IMR-90 (cell line): ENCODE measurements at regions not wholly inside any gene's neighbourhood (a gene's known extent, or its start where the extent isn't known, plus 50 kb on each side); places are given as distances from the start of the nearest gene placed in this dataset.

Experiments used
- ATAC-seq: fragments of 200-7000 bp; cut with Tn5 transposase; 2 replicates; pipeline ENCODE4 v1.9.1; 2020; ENCODE audit warnings: low read depth, mild to moderate bottlenecking, moderate library complexity
- BruUV-seq: library from RNA; stranded (reverse); fragments of 400-500 nt; replicated peaks from 2 replicates; lab custom pipeline; 2021; lab: Mats Ljungman, UMichigan
- CTCF ChIA-PET: fragments of 300-600 bp; formaldehyde crosslinking; extraction: SDS; loops from one replicate; lab custom pipeline; 2021; ENCODE audit warnings: antibody characterized with exemption; lab: Yijun Ruan, JAX
- POLR2A ChIA-PET: fragments of 300-600 bp; sonication (Branson Sonifier 250); formaldehyde crosslinking; loops from one replicate; lab custom pipeline; 2022; ENCODE audit warnings: antibody characterized with exemption; ENCODE audit not compliant: unreplicated experiment; lab: Charles Lee
- DNase-seq: peaks from one replicate; pipeline ENCODE4 v3.0.0; 2013
- H2AFZ ChIP-seq: replicated peaks from 2 replicates; pipeline ENCODE3; 2013; ENCODE audit warnings: low read length, mild to moderate bottlenecking; ENCODE audit not compliant: poor library complexity
- H2AK5ac ChIP-seq: 2 replicates; pipeline ENCODE4 v1.6.1; 2013; ENCODE audit warnings: low read depth, low read length, inconsistent platforms
- H2AK9ac ChIP-seq: replicated peaks from 2 replicates; pipeline ENCODE3; 2013; ENCODE audit warnings: mild to moderate bottlenecking, low read depth, low read length, moderate library complexity; ENCODE audit not compliant: poor library complexity
- H2BK120ac ChIP-seq: 2 replicates; pipeline ENCODE4 v1.6.1; 2013; ENCODE audit warnings: low read depth, low read length, inconsistent platforms
- H2BK15ac ChIP-seq: 3 replicates; pipeline ENCODE4 v1.6.1; 2013; ENCODE audit warnings: low read depth, low read length, inconsistent platforms
- H2BK20ac ChIP-seq: 2 replicates; pipeline ENCODE4 v1.6.1; 2013; ENCODE audit warnings: low read depth, mild to moderate bottlenecking, inconsistent platforms, low read length, moderate library complexity
- H2BK5ac ChIP-seq: 2 replicates; pipeline ENCODE4 v1.6.1; 2013; ENCODE audit warnings: mild to moderate bottlenecking, low read depth, low read length, inconsistent platforms; ENCODE audit not compliant: poor library complexity, severe bottlenecking
- H3K14ac ChIP-seq: replicated peaks from 2 replicates; pipeline ENCODE4 v1.6.1; 2013; ENCODE audit warnings: low read depth, low read length, inconsistent platforms
- H3K18ac ChIP-seq: 2 replicates; pipeline ENCODE4 v1.6.1; 2013; ENCODE audit warnings: low read depth, low read length, control low read depth
- H3K23ac ChIP-seq: 2 replicates; pipeline ENCODE4 v1.6.1; 2013; ENCODE audit warnings: low read depth, low read length, inconsistent platforms
- H3K27ac ChIP-seq: 2 replicates; pipeline ENCODE4 v1.5.1; 2013; ENCODE audit warnings: mild to moderate bottlenecking, control low read depth, low read length; ENCODE audit not compliant: insufficient read depth
- H3K27me3 ChIP-seq: 2 replicates; pipeline ENCODE4 v1.6.1; 2013; ENCODE audit warnings: low read length; ENCODE audit not compliant: control insufficient read depth, insufficient read depth
- H3K36me3 ChIP-seq: 2 replicates; pipeline ENCODE4 v1.6.1; 2013; ENCODE audit warnings: low read length, mixed read lengths; ENCODE audit not compliant: control insufficient read depth, insufficient read depth
- H3K4ac ChIP-seq: 2 replicates; pipeline ENCODE4 v1.6.1; 2013; ENCODE audit warnings: low read depth, low read length, inconsistent platforms
- H3K4me1 ChIP-seq: 2 replicates; pipeline ENCODE4 v1.6.1; 2013; ENCODE audit warnings: low read length, mixed read lengths; ENCODE audit not compliant: control insufficient read depth, insufficient read depth
- H3K4me2 ChIP-seq: 2 replicates; pipeline ENCODE4 v1.6.1; 2013; ENCODE audit warnings: low read depth, mild to moderate bottlenecking, control low read depth, low read length, moderate library complexity
- H3K4me3 ChIP-seq: 2 replicates; pipeline ENCODE4 v1.5.1; 2013; ENCODE audit warnings: low read depth, mild to moderate bottlenecking, control low read depth, low read length, moderate library complexity; ENCODE audit not compliant: insufficient read depth
- H3K56ac ChIP-seq: 2 replicates; pipeline ENCODE4 v1.6.1; 2013; ENCODE audit warnings: low read length, inconsistent platforms; ENCODE audit not compliant: insufficient read depth; ENCODE audit errors: extremely low read depth
- H3K79me1 ChIP-seq, 2 experiments: 2 replicates each; pipeline ENCODE4 v1.6.1; 2013; ENCODE audit warnings: low read length in 2 of 2, inconsistent platforms in 1 of 2, low read depth in 1 of 2
- H3K9ac ChIP-seq: 2 replicates; pipeline ENCODE4 v1.6.1; 2013; ENCODE audit warnings: low read depth, low read length, control low read depth
- H3K9me1 ChIP-seq: 2 replicates; pipeline ENCODE4 v1.6.1; 2013; ENCODE audit warnings: low read length, inconsistent platforms; ENCODE audit not compliant: insufficient read depth
- H3K9me3 ChIP-seq: 2 replicates; pipeline ENCODE4 v1.6.1; 2013; ENCODE audit warnings: low read length; ENCODE audit not compliant: control insufficient read depth, insufficient read depth
- H4K20me1 ChIP-seq: 2 replicates; pipeline ENCODE4 v1.6.1; 2013; ENCODE audit warnings: low read length, inconsistent platforms; ENCODE audit not compliant: insufficient read depth
- H4K5ac ChIP-seq: 2 replicates; pipeline ENCODE4 v1.6.1; 2013; ENCODE audit warnings: mild to moderate bottlenecking, low read depth, low read length, control low read depth
- H4K8ac ChIP-seq, 2 experiments: 2 replicates each; pipeline ENCODE4 v1.6.1; 2013; ENCODE audit warnings: low read depth in 2 of 2, low read length in 2 of 2, control low read depth in 1 of 2, inconsistent platforms in 1 of 2
- H4K91ac ChIP-seq: 2 replicates; pipeline ENCODE4 v1.6.1; 2013; ENCODE audit warnings: low read depth, low read length, inconsistent platforms; ENCODE audit not compliant: insufficient read depth
- BHLHE40 ChIP-seq: fragments of 150-350 bp; IDR thresholded peaks from 2 replicates; pipeline ENCODE4 v1.6.1; 2016; ENCODE audit warnings: mild to moderate bottlenecking, low read depth, low read length
- CEBPB ChIP-seq: IDR thresholded peaks from 2 replicates; pipeline ENCODE4 v1.6.1; 2012; ENCODE audit warnings: low read depth, low read length, improper control_type of control experiment
- CHD1 ChIP-seq: IDR thresholded peaks from 2 replicates; pipeline ENCODE4 v1.6.1; 2012; ENCODE audit warnings: low read depth, low read length, improper control_type of control experiment
- CTCF ChIP-seq: conservative IDR thresholded peaks from 2 replicates; pipeline ENCODE4 v1.5.1; 2012; ENCODE audit warnings: mild to moderate bottlenecking, low read depth, low read length, improper control_type of control experiment
- ELK1 ChIP-seq: fragments of 150-350 bp; IDR thresholded peaks from 2 replicates; pipeline ENCODE4 v1.6.1; 2016; ENCODE audit warnings: low read depth, mild to moderate bottlenecking, low read length, moderate library complexity, borderline replicate concordance
- FOS ChIP-seq: fragments of 150-350 bp; IDR thresholded peaks from 2 replicates; pipeline ENCODE4 v1.6.1; 2016; ENCODE audit warnings: low read depth, low read length
- MAFK ChIP-seq: IDR thresholded peaks from 2 replicates; pipeline ENCODE4 v1.6.1; 2012; ENCODE audit warnings: low read depth, low read length, improper control_type of control experiment
- MAZ ChIP-seq: IDR thresholded peaks from 2 replicates; pipeline ENCODE4 v1.6.1; 2012; ENCODE audit warnings: low read depth, mild to moderate bottlenecking, low read length, improper control_type of control experiment, moderate library complexity, borderline replicate concordance
- MXI1 ChIP-seq: IDR thresholded peaks from 2 replicates; pipeline ENCODE4 v1.6.1; 2012; ENCODE audit warnings: low read depth, mild to moderate bottlenecking, low read length, moderate library complexity, borderline replicate concordance
- NFE2L2 ChIP-seq: fragments of 150-350 bp; IDR thresholded peaks from 2 replicates; pipeline ENCODE4 v1.6.1; 2016; ENCODE audit warnings: low read depth, mild to moderate bottlenecking, low read length
- POLR2A ChIP-seq: IDR thresholded peaks from 2 replicates; pipeline ENCODE4 v1.6.1; 2012; ENCODE audit warnings: mild to moderate bottlenecking, low read depth, low read length
- RAD21 ChIP-seq: IDR thresholded peaks from 2 replicates; pipeline ENCODE4 v1.6.1; 2012; ENCODE audit warnings: low read length, improper control_type of control experiment
- RCOR1 ChIP-seq: IDR thresholded peaks from 2 replicates; pipeline ENCODE4 v1.6.1; 2012; ENCODE audit warnings: mild to moderate bottlenecking, low read length, improper control_type of control experiment; ENCODE audit not compliant: insufficient replicate concordance
- RFX5 ChIP-seq: IDR thresholded peaks from 2 replicates; pipeline ENCODE4 v1.8.0; 2012; ENCODE audit warnings: low read depth, mild to moderate bottlenecking, low read length, moderate library complexity
- SMC3 ChIP-seq: fragments of 150-350 bp; IDR thresholded peaks from 2 replicates; pipeline ENCODE4 v1.6.1; 2016; ENCODE audit warnings: low read depth, mild to moderate bottlenecking, antibody characterized with exemption, low read length, moderate library complexity
- USF2 ChIP-seq: fragments of 150-350 bp; IDR thresholded peaks from 2 replicates; pipeline ENCODE4 v1.6.1; 2017; ENCODE audit warnings: mild to moderate bottlenecking, antibody characterized with exemption, low read length, low read depth
- WGBS, 2 experiments: methylation state at CpG; one replicate each; pipeline versions ENCODE4 v1.1.5 to v1.1.7; 2013; ENCODE audit warnings: missing lambda C conversion rate in 2 of 2; ENCODE audit not compliant: insufficient read length in 1 of 2; ENCODE audit errors: extremely low coverage in 2 of 2; 5-methylcytosine and 5-hydroxymethylcytosine counted together
- dilution Hi-C: fragments of 300-500 bp; cut with HindIII; formaldehyde crosslinking; loops from one replicate; pipeline ENCODE4 v1.14.3; 2018; ENCODE audit warnings: low sequenced_read_pairs; ENCODE audit not compliant: unreplicated experiment
- in situ Hi-C: fragments of 300-500 bp; cut with MboI; formaldehyde crosslinking; loops from 3 replicates; pipeline ENCODE4 v1.14.3; 2019; ENCODE audit warnings: low sequenced_read_pairs, inconsistent platforms, mixed read lengths
- intact Hi-C: fragments of 100-400 bp; cut with micrococcal nuclease; formaldehyde crosslinking; loops from 2 replicates; pipeline ENCODE4 v1.10.0; 2022

GRCh38 chrX:43357741-43358140, 298.4 kb upstream of the MAOA start:
- no peak overlapping the region for H3K27ac ChIP-seq
- no peaks in the 10 kb centered on the region for H3K79me1 ChIP-seq
- H2BK120ac ChIP-seq = no peak overlapping the region
- H4K5ac ChIP-seq = no peak overlapping the region
- H3K4ac ChIP-seq = no peak overlapping the region
- ATAC-seq (no peak), DNase-seq (no peak)
- H4K91ac ChIP-seq = no peak overlapping the region
- H3K4me3 ChIP-seq = no peak overlapping the region
- no peak overlapping the region for H2BK20ac ChIP-seq
- H2BK5ac ChIP-seq = no peak overlapping the region
- H3K4me2 ChIP-seq = no peak overlapping the region
- intact Hi-C loops = loop anchor here (10.0 kb wide), 1 partner anchor 197 kb away; no protein-coding TSS in a partner anchor
- CTCF ChIA-PET = no interaction called here
- H2AK9ac ChIP-seq = no peak overlapping the region
- no peaks in the 10 kb centered on the region for H3K4me1 ChIP-seq
- peaks cover 2% of the 10 kb centered on the region; the same call in 1 of the 2 replicates for H3K27me3 ChIP-seq
- dilution Hi-C loops = no loop called here
- BruUV-seq = no TSS peak
- no peak overlapping the region for H2BK15ac ChIP-seq
- no peak overlapping the region for H3K23ac ChIP-seq
- H4K8ac ChIP-seq = no peak overlapping the region
- H3K56ac ChIP-seq = no peak overlapping the region
- POLR2A ChIA-PET = no interaction called here
- H3K14ac ChIP-seq = no peak overlapping the region
- no peak overlapping the region for H3K9ac ChIP-seq
- H2AFZ ChIP-seq = no peak overlapping the region
- H3K9me3 ChIP-seq = no peaks in the 10 kb centered on the region
- H3K18ac ChIP-seq = no peak overlapping the region
- no peaks in the 10 kb centered on the region for H4K20me1 ChIP-seq
- WGBS, 2 experiments = no CpG with 5 or more reads among the region's 1 CpG
- no peaks in the 10 kb centered on the region for H3K36me3 ChIP-seq
- in situ Hi-C loops = no loop called here
- H3K9me1 ChIP-seq = no peaks in the 10 kb centered on the region
- TF ChIP-seq RAD21 (no peak), MAFK (no peak), MXI1 (no peak), RFX5 (no peak), NFE2L2 (no peak), RCOR1 (no peak), POLR2A (no peak), BHLHE40 (no peak), MAZ (no peak), CTCF (no peak), SMC3 (no peak), FOS (no peak), ELK1 (no peak), USF2 (no peak), CHD1 (no peak), CEBPB (no peak)
- H2AK5ac ChIP-seq = no peak overlapping the region
